Prostate gland (tissue), 2 donors: ENCODE measurements at regions not wholly inside any gene's neighbourhood (a gene's known extent, or its start where the extent isn't known, plus 50 kb on each side); places are given as distances from the start of the nearest gene placed in this dataset.

ENCODE experiments used
- DNase-seq: peaks from one replicate; pipeline ENCODE4 v3.0.0-alpha.2; 2019; ENCODE audit warnings: low spot score
- H3K27ac ChIP-seq, 2 donors: fragments of 200-600 bp; sonication (generic); 2 replicates each; pipeline ENCODE4 v1.5.1; 2017 to 2019
- H3K27me3 ChIP-seq: fragments of 200-600 bp; sonication (generic); replicated peaks from 2 replicates; pipeline ENCODE4 v1.5.1; 2019; ENCODE audit not compliant: insufficient read depth
- H3K36me3 ChIP-seq, 2 donors: fragments of 200-600 bp; sonication (generic); 1 replicate in 1 of 2; 2 replicates in 1 of 2; pipeline versions ENCODE4 v1.5.1 to v1.8.1; 2017 to 2019
- H3K4me1 ChIP-seq: fragments of 200-600 bp; sonication (generic); replicated peaks from 2 replicates; pipeline ENCODE4 v1.5.1; 2019
- H3K4me3 ChIP-seq, 2 donors: fragments of 200-600 bp; sonication (generic); 2 replicates each; pipeline ENCODE4 v1.5.1; 2017 to 2019
- H3K9me3 ChIP-seq: fragments of 200-600 bp; sonication (generic); 2 replicates; pipeline ENCODE4 v1.5.1; 2017
- POLR2A ChIP-seq: fragments of 450-650 bp; IDR thresholded peaks from one replicate; pipeline ENCODE4 v1.6.1; 2016; ENCODE audit warnings: antibody characterized with exemption, mild to moderate bottlenecking
- POLR2AphosphoS5 ChIP-seq: sonication (generic); formaldehyde crosslinking; IDR thresholded peaks from one replicate; pipeline ENCODE4 v1.6.1; 2017; ENCODE audit warnings: antibody characterized with exemption
- WGBS: methylation state at CpG from one replicate; pipeline ENCODE4 v1.1.5; 2018; 5-methylcytosine and 5-hydroxymethylcytosine counted together
- intact Hi-C: fragments of 100-400 bp; cut with DNase I; formaldehyde crosslinking; loops from one replicate; pipeline ENCODE4 v1.14.2; 2022
- TF ChIP-seq, protein P1 (sequence below), 4 experiments: fragments of 200-600 bp in 2 of 4; fragments of 450-650 bp in 2 of 4; sonication (generic) in 2 of 4; IDR thresholded peaks; 1 replicate in 3 of 4; 2 replicates in 1 of 4; pipeline ENCODE4 v1.5.1; 2016 to 2019; ENCODE audit warnings: antibody characterized with exemption in 4 of 4, mild to moderate bottlenecking in 2 of 4, moderate library complexity in 2 of 4

DNA sequence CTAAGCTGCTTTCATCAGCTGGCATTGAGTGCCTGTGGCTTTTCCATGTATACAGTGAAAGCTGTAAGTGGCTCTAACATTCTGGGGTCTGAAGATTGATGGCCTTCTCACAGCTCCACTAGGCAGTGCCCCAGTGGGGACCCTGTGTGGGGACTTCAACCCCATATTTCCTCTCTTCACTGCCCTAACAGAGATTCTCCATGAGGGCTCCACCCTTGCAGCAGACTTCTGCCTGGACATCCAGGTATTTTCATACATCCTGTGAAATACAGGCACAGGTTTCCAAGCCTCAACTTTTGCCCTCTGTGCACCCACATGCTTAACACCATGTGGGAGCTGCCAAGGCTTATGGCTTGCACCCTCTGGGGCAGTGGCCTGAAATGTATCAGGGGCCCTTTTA lies 188.2 kb upstream of the SYT4 start:
- TF ChIP-seq, protein P1, sequence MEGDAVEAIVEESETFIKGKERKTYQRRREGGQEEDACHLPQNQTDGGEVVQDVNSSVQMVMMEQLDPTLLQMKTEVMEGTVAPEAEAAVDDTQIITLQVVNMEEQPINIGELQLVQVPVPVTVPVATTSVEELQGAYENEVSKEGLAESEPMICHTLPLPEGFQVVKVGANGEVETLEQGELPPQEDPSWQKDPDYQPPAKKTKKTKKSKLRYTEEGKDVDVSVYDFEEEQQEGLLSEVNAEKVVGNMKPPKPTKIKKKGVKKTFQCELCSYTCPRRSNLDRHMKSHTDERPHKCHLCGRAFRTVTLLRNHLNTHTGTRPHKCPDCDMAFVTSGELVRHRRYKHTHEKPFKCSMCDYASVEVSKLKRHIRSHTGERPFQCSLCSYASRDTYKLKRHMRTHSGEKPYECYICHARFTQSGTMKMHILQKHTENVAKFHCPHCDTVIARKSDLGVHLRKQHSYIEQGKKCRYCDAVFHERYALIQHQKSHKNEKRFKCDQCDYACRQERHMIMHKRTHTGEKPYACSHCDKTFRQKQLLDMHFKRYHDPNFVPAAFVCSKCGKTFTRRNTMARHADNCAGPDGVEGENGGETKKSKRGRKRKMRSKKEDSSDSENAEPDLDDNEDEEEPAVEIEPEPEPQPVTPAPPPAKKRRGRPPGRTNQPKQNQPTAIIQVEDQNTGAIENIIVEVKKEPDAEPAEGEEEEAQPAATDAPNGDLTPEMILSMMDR (IDR thresholded peaks at IDR 0.05) = no peak
- TF ChIP-seq POLR2AphosphoS5 = no peak
- no peak for TF ChIP-seq POLR2A
- Histone ChIP-seq H3K4me1 (no peaks in the 10 kb centered on the region), H3K9me3 (no peaks in the 10 kb centered on the region), H3K36me3 (no peaks in the 10 kb centered on the region), H3K27ac (no peak overlapping the region), H3K4me3 (no peak overlapping the region), H3K27me3 (no peaks in the 10 kb centered on the region)
- DNase-seq = no peak
- intact Hi-C loops = no loop called here

DNA sequence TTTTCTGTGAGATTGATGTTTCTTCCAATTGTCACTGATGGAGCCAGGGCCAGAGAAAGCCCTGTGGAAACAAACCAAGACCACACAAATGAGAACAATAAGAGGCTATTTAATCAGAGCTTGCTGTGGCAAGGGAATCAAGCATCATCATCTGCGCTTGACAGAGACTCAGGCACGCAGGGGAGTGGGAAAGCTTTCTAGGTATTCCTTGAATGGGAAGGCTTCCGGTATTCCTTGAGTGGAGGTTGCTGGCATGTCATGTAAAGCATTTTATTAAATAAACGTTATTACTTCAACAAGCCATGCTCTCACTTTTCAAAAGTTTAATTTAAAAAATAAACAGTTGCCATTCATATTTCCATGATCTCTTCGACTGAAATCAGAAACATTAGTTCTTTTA lies 194.6 kb upstream of the SYT4 start:
- WGBS = 70% methylated on average over 5 of the region's 5 CpGs
- H3K27me3 ChIP-seq = no peaks in the 10 kb centered on the region
- TF ChIP-seq, protein P1 (IDR thresholded peaks at IDR 0.05) = no peak
- no peak for DNase-seq
- H3K27ac ChIP-seq = no peak overlapping the region
- intact Hi-C loops = no loop called here
- no peak overlapping the region for H3K4me3 ChIP-seq
- no peaks in the 10 kb centered on the region for H3K4me1 ChIP-seq
- H3K9me3 ChIP-seq = no peaks in the 10 kb centered on the region
- H3K36me3 ChIP-seq = no peaks in the 10 kb centered on the region

DNA sequence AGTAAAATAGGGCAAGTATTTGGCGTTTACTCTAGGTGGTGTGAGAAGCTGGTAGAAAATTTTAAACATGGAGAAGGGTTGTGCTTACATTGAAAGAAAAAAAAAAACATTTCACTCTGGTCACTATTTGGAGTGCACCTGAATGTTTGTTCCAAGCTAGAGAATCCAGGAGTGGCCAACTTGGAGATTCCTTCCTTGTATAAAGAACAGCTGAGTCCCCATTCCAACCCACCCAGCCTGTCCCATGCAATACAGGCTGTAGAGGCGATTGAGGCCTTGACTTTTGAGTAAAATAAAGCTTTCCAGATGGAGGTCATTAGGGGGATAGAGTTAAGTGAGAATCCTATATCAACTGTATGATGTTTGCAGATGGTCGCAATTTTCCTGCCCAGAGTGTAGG lies 203.8 kb upstream of the SYT4 start:
- Histone ChIP-seq H3K4me1 (no peaks in the 10 kb centered on the region), H3K9me3 (no peaks in the 10 kb centered on the region), H3K27me3 (no peaks in the 10 kb centered on the region), H3K36me3 (no peaks in the 10 kb centered on the region), H3K4me3 (no peak overlapping the region), H3K27ac (no peak overlapping the region)
- intact Hi-C loops = no loop called here
- no peak for TF ChIP-seq POLR2AphosphoS5
- TF ChIP-seq, protein P1 (IDR thresholded peaks at IDR 0.05) = no peak
- no peak for TF ChIP-seq POLR2A
- WGBS = 93% methylated on average over 3 of the region's 3 CpGs
- DNase-seq = no peak

DNA sequence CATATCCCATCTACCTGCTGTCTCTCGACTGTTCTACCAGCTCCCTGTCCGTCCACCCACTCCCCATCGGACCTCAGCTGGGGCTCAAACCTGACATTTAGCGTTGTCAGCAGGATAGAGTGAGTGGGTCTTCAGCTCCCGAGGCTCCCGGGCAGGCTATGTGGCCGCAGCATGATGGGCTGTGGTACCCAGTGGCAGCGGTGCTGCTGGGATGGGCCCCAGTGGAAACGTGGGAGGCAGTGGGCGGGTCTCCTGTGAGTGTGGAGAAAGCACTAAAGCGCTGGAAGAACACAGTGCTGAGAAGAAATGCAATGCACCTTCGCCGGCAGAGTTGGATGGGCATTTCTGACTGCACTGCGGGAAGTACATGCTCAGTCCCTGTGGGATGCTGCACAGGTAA lies 204.8 kb upstream of the SYT4 start:
- DNase-seq = no peak
- H3K27ac ChIP-seq = no peak overlapping the region
- intact Hi-C loops = no loop called here
- no peak overlapping the region for H3K4me3 ChIP-seq
- no peaks in the 10 kb centered on the region for H3K4me1 ChIP-seq
- H3K36me3 ChIP-seq = no peaks in the 10 kb centered on the region
- TF ChIP-seq, protein P1 (IDR thresholded peaks at IDR 0.05) = no peak
- TF ChIP-seq POLR2AphosphoS5 = no peak
- no peak for TF ChIP-seq POLR2A
- no peaks in the 10 kb centered on the region for H3K27me3 ChIP-seq
- H3K9me3 ChIP-seq = no peaks in the 10 kb centered on the region
- 85% methylated on average over 14 of the region's 14 CpGs for WGBS

DNA sequence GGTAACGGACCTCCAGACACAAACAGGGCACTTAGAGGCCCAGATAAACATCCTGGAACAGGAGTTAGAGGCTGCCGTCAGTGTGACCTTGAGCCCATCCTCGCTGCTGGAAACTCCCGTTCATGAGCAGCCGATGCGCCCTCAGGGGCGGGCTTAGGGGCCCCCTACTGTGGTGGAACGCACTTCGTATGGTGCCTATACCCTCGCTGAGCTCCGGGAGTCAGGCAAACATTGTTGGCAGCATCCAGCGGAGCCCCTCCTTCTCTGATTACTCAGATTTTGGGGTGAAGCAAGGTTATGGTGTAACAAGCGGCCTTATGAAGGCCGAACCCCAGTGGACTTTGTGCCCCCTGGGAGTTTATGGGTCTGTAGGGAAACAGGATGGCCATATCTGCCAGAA lies 205.3 kb upstream of the SYT4 start:
- DNase-seq = no peak
- Histone ChIP-seq H3K9me3 (no peaks in the 10 kb centered on the region), H3K27me3 (no peaks in the 10 kb centered on the region), H3K4me1 (no peaks in the 10 kb centered on the region), H3K27ac (no peak overlapping the region), H3K4me3 (no peak overlapping the region), H3K36me3 (no peaks in the 10 kb centered on the region)
- intact Hi-C loops = no loop called here
- 88% methylated on average over 14 of the region's 14 CpGs for WGBS
- no peak for TF ChIP-seq POLR2AphosphoS5
- TF ChIP-seq, protein P1 (IDR thresholded peaks at IDR 0.05) = no peak
- no peak for TF ChIP-seq POLR2A
